Choroid plexus epithelial cell (primary cell): ENCODE measurements at regions not wholly inside any gene's neighbourhood (a gene's known extent, or its start where the extent isn't known, plus 50 kb on each side); places are given as distances from the start of the nearest gene placed in this dataset.
"Not testable (repeated sequence)": the region's sequence is repeated elsewhere in the genome, so short reads cannot be mapped to it uniquely, and the experiment has no call there.

Source experiments
- DNase-seq: peaks from one replicate; pipeline ENCODE4 v3.0.0-alpha.2; 2010; ENCODE audit warnings: low read depth
- H3K4me3 ChIP-seq: 2 replicates; pipeline ENCODE4 v1.5.1; 2011; ENCODE audit warnings: low read depth, mild to moderate bottlenecking, control low read depth, low read length, moderate library complexity
- TF ChIP-seq, protein P1 (sequence below): conservative IDR thresholded peaks from 2 replicates; pipeline ENCODE4 v1.5.1; 2011; ENCODE audit warnings: low read depth, mild to moderate bottlenecking, control low read depth, inconsistent platforms, low read length, moderate library complexity

DNA sequence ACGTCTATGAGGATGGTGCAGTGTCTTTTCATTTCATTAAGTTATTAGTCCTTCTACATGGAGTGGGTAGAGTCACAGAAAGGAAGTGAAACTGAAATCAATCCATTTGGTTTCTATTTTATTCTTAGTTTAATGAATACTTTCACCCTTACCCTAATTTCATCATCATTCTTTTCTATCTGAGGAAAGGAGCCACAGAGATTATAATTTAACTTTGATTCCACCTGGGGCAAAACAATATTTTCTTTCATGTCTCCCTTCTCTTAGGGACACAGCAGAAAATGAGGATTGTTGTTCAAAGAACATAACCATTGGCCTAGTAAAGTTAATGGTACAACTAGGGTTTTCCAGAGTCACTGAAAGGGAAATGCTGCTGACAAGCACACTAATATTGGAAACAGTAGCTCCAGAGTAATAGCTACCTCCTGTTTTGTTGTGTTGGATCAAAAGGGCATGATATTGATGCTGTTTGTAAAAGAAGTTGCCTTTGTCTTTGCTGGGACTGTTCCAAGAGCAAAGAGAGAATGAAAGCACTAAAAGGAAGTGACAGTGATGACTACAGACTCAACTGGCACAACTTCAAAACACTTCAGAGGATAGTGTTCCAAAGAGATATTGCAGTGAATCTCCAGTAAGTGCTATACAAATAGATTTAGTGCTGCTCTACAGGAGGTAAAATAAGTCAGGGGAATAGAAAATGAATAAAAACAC is 247.1 kb upstream of the PITX2 start:
- TF ChIP-seq, protein P1, sequence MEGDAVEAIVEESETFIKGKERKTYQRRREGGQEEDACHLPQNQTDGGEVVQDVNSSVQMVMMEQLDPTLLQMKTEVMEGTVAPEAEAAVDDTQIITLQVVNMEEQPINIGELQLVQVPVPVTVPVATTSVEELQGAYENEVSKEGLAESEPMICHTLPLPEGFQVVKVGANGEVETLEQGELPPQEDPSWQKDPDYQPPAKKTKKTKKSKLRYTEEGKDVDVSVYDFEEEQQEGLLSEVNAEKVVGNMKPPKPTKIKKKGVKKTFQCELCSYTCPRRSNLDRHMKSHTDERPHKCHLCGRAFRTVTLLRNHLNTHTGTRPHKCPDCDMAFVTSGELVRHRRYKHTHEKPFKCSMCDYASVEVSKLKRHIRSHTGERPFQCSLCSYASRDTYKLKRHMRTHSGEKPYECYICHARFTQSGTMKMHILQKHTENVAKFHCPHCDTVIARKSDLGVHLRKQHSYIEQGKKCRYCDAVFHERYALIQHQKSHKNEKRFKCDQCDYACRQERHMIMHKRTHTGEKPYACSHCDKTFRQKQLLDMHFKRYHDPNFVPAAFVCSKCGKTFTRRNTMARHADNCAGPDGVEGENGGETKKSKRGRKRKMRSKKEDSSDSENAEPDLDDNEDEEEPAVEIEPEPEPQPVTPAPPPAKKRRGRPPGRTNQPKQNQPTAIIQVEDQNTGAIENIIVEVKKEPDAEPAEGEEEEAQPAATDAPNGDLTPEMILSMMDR = no peak
- no peak for DNase-seq

DNA sequence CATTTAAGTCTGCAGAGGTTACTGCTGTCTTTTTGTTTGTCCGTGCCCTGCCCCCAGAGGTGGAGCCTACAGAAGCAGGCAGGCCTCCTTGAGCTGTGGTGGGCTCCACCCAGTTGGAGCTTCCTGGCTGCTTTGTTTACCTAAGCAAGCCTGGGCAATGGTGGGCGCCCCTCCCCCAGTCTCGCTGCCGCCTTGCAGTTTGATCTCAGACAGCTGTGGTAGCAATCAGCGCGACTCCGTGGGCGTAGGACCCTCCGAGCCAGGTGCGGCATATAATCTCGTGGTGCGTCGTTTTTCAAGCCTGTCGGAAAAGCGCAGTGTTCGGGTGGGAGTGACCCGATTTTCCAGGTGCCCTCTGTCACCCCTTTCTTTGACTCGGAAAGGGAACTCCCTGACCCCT is 253.3 kb upstream of the PITX2 start:
- H3K4me3 ChIP-seq, DNase-seq: not testable (repeated sequence)

More for the DNA sequence above, 247.1 kb upstream of the PITX2 start:
- no peak overlapping the region for H3K4me3 ChIP-seq

DNA sequence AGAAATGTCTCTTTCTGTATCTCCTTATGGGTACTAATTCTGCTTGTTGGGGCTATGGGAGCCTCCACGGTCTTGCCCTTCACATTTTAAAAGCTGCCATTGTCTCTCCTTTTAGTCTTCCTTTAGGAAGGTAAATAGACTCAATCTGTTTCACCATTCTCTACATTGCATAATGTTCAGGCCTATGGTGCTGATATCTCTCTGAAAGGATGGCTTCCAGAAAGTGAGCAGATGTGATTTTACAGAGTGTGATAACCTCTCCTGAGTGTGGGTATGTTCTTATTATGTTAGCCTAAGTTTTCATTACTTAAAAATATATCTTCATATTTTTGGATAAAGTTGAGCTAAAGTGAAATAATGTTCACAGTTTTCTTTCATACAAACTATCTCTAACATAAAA is 254.0 kb upstream of the PITX2 start:
- DNase-seq = no peak
- TF ChIP-seq, protein P1 = no peak
- no peak overlapping the region for H3K4me3 ChIP-seq

DNA sequence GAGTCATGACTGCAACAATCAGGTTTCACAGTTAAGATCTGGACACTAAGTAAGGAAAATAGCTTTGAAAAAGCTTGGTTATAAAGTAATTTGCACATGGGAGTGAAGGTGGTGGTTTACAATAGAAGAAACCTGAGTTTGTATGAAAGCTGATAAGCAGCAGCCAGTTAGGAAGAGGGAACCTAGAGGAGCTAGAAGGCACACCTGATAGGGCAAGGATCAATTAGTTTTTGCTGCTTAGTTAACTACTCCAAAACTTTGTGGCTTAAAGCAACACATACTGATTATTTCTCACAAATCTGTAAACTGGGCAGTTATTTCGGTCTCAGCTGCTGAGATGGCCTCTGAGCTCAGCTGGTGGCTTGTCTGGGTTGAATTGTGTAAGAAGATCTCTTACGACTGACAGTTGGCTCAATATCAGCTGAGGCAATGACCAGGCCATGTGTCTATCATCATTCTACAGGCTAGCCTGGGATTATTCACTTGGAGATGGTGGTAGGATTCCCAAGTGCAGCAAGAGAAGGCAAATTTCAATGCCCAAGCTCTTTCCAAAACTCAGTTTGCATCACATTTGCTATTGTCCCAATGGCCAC is 255.0 kb upstream of the PITX2 start:
- H3K4me3 ChIP-seq = no peak overlapping the region
- TF ChIP-seq, protein P1 = no peak
- DNase-seq = no peak

DNA sequence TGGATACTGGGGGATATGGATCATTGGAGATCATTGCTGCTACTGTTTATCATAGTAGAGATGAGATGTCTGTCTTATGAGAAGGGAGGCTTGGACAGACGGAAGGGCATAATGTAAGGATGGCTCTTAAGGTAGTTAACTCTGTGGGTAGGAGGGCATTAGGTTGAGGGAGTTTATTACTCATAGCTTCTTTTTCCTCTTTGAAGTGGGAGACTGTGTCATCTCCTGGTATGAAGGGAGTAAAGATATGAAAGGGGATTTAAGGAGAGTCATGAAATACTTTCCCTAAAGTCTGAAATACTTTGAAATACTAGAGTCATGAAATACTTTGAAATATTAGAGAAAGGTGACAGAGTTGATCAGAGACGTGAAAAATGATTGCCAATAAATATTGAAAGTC is 255.5 kb upstream of the PITX2 start:
- TF ChIP-seq, protein P1 = no peak
- no peak overlapping the region for H3K4me3 ChIP-seq
- DNase-seq = no peak

DNA sequence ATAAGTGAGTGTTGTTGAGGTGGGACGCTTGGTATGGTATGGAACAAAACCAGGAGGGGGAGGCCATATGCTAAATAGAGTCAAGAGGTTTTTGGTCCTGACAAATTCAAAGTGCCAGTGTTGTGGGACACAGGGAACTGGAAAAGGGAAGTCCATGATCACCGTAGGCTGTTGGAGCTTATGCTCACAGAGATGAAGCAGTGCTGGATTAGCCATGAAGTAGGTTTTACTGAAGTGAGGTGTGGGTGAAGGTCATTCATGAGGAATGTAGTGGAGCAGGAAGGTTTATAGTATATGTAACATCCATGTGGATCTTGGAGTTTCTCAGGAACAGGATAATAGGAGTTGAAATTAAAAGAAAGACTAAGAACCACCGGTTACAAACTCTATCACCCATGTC is 256.1 kb upstream of the PITX2 start:
- DNase-seq = no peak
- TF ChIP-seq, protein P1 = no peak
- no peak overlapping the region for H3K4me3 ChIP-seq

DNA sequence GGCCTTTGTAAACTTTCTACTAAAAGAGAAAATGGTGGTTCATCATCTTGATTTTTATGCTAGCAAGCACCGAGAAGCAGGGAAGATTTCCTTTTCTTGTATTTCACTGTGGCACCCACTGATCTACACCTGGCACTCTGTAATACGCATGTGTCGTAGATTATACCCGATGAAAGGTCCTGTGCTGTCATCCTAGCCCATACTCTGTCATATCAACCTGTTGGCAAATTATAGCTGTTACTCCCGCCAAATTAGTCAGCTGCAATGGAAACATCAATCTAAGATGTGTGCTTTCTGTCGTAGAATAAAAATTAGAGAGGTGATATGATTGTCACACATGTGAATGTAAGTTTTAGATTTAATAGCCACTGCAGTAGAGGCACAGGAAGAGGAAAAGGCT is 263.4 kb upstream of the PITX2 start:
- TF ChIP-seq, protein P1 = no peak
- DNase-seq = no peak
- H3K4me3 ChIP-seq = no peak overlapping the region
